ENCODE measurements at regions not wholly inside any gene's neighbourhood (a gene's known extent, or its start where the extent isn't known, plus 50 kb on each side); places are given as distances from the start of the nearest gene placed in this dataset.

DNA sequence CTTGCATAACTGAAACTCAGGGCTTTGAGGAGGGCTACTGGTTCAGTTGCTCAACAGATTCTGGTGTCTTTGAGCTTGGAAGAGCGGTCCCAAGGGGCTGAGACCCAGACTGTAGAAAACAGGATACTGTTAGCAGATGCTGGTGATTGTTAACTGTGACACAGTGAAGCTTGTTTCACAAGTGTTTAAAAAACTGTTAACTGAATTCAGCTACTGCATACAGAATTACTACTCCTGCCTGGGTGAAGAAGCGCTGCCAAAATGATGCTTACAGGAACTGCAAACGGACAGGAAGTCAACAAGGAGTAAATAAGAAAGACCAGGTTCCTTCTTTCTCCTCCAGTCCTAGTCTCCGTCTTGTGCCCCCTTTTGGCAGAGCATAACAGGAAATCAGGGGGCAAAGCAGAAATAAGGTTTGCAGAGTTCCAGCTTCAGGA, 195.3 kb upstream of the USP25 start:
- Histone ChIP-seq H4K91ac (ENCODE audit: insufficient read depth, low read depth, low read length) (no peak overlapping the region), H3K79me1 (ENCODE audit: low read depth in 1 of 2, low read length in 2 of 2) (no peaks in the 10 kb centered on the region), H3K9me1 (ENCODE audit: insufficient read depth, low read length) (no peaks in the 10 kb centered on the region), H2BK120ac (ENCODE audit: low read depth, low read length) (no peak overlapping the region), H2AK9ac (replicated peaks; ENCODE audit: low read depth, low read length, poor library complexity) (no peak overlapping the region), H3K4me2 (ENCODE audit: low read depth, low read length) (no peak overlapping the region), H3K36me3 (ENCODE audit: control insufficient read depth, insufficient read depth, low read length) (no peaks in the 10 kb centered on the region), H3K4me3 (ENCODE audit: insufficient read depth, low read depth, low read length) (no peak overlapping the region), H3K27ac (ENCODE audit: insufficient read depth, low read length) (no peak overlapping the region), H3K23ac (ENCODE audit: low read depth, low read length) (no peak overlapping the region), H3K4ac (ENCODE audit: low read depth, low read length) (no peak overlapping the region), H2BK5ac (ENCODE audit: low read depth, low read length, poor library complexity, severe bottlenecking) (no peak overlapping the region), H2AFZ (replicated peaks; ENCODE audit: low read length, poor library complexity) (no peak overlapping the region), H3K9me3 (ENCODE audit: control insufficient read depth, insufficient read depth, low read length) (no peaks in the 10 kb centered on the region), H4K5ac (ENCODE audit: low read depth, low read length) (no peak overlapping the region), H2BK20ac (ENCODE audit: low read depth, low read length) (no peak overlapping the region), H3K14ac (replicated peaks; ENCODE audit: low read depth, low read length) (no peak overlapping the region), H3K4me1 (ENCODE audit: control insufficient read depth, insufficient read depth, low read length) (no peaks in the 10 kb centered on the region), H3K9ac (ENCODE audit: low read depth, low read length) (no peak overlapping the region), H3K56ac (ENCODE audit: extremely low read depth, insufficient read depth, low read length) (no peak overlapping the region), H2AK5ac (ENCODE audit: low read depth, low read length) (no peak overlapping the region), H2BK15ac (ENCODE audit: low read depth, low read length) (no peak overlapping the region), H4K20me1 (ENCODE audit: insufficient read depth, low read length) (no peaks in the 10 kb centered on the region), H4K8ac (ENCODE audit: low read depth in 2 of 2, low read length in 2 of 2) (no peak overlapping the region), H3K18ac (ENCODE audit: low read depth, low read length) (no peak overlapping the region), H3K27me3 (ENCODE audit: control insufficient read depth, insufficient read depth, low read length) (no peaks in the 10 kb centered on the region)
- no TSS peak for BruUV-seq (replicated peaks)
- no CpG with 5 or more reads among the region's 4 CpGs for WGBS, 2 experiments (ENCODE audit: extremely low coverage in 2 of 2, insufficient read length in 1 of 2)
- in situ Hi-C loops (cut with MboI; ENCODE audit: low sequenced_read_pairs) (no loop called here), intact Hi-C loops (cut with micrococcal nuclease) (no loop called here), dilution Hi-C loops (cut with HindIII; ENCODE audit: low sequenced_read_pairs, unreplicated experiment) (no loop called here)
- CTCF ChIA-PET: no interaction called here
- TF ChIP-seq RAD21 (IDR thresholded peaks at IDR 0.05; ENCODE audit: low read length): no peak
- TF ChIP-seq, protein P1, sequence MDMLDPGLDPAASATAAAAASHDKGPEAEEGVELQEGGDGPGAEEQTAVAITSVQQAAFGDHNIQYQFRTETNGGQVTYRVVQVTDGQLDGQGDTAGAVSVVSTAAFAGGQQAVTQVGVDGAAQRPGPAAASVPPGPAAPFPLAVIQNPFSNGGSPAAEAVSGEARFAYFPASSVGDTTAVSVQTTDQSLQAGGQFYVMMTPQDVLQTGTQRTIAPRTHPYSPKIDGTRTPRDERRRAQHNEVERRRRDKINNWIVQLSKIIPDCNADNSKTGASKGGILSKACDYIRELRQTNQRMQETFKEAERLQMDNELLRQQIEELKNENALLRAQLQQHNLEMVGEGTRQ (IDR thresholded peaks at IDR 0.05; ENCODE audit: low read depth, low read length): no peak
- TF ChIP-seq, protein P2, sequence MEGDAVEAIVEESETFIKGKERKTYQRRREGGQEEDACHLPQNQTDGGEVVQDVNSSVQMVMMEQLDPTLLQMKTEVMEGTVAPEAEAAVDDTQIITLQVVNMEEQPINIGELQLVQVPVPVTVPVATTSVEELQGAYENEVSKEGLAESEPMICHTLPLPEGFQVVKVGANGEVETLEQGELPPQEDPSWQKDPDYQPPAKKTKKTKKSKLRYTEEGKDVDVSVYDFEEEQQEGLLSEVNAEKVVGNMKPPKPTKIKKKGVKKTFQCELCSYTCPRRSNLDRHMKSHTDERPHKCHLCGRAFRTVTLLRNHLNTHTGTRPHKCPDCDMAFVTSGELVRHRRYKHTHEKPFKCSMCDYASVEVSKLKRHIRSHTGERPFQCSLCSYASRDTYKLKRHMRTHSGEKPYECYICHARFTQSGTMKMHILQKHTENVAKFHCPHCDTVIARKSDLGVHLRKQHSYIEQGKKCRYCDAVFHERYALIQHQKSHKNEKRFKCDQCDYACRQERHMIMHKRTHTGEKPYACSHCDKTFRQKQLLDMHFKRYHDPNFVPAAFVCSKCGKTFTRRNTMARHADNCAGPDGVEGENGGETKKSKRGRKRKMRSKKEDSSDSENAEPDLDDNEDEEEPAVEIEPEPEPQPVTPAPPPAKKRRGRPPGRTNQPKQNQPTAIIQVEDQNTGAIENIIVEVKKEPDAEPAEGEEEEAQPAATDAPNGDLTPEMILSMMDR (conservative IDR thresholded peaks at IDR 0.05; ENCODE audit: low read depth, low read length): no peak
- no peak for DNase-seq
- POLR2A ChIA-PET (ENCODE audit: unreplicated experiment): no interaction called here
- no peak for ATAC-seq (ENCODE audit: low read depth)

Data from IMR-90 (cell line).